HEK293 (cell line): ENCODE measurements at regions not wholly inside any gene's neighbourhood (a gene's known extent, or its start where the extent isn't known, plus 50 kb on each side); places are given as distances from the start of the nearest gene placed in this dataset.

Source experiments
- GLI2 ChIP-seq: fragments of 450-650 bp; formaldehyde crosslinking; IDR thresholded peaks from 2 replicates; pipeline ENCODE4; 2017; ENCODE audit warnings: missing biosample characterization, missing genetic modification characterization, low read depth, borderline replicate concordance
- IKZF3 ChIP-seq: fragments of 450-650 bp; IDR thresholded peaks from 2 replicates; pipeline ENCODE4 v1.5.0; 2018; ENCODE audit warnings: missing biosample characterization, mild to moderate bottlenecking, missing genetic modification characterization, moderate library complexity
- MYNN ChIP-seq: fragments of 450-650 bp; formaldehyde crosslinking; IDR thresholded peaks from 2 replicates; pipeline ENCODE4 v1.5.1; 2016; ENCODE audit warnings: missing biosample characterization, missing genetic modification characterization, borderline replicate concordance
- PATZ1 ChIP-seq: fragments of 450-650 bp; formaldehyde crosslinking; IDR thresholded peaks from 2 replicates; pipeline ENCODE4 v1.5.1; 2016; ENCODE audit warnings: missing biosample characterization, missing genetic modification characterization
- REPIN1 ChIP-seq: fragments of 450-650 bp; formaldehyde crosslinking; IDR thresholded peaks from 2 replicates; pipeline ENCODE4 v1.5.1; 2017; ENCODE audit warnings: missing biosample characterization, missing genetic modification characterization, low read depth
- SALL2 ChIP-seq: fragments of 450-650 bp; formaldehyde crosslinking; IDR thresholded peaks from 2 replicates; pipeline ENCODE4 v1.5.0; 2017; ENCODE audit warnings: missing biosample characterization, mild to moderate bottlenecking, missing genetic modification characterization, borderline replicate concordance
- SP3 ChIP-seq: fragments of 450-650 bp; formaldehyde crosslinking; IDR thresholded peaks from 2 replicates; pipeline ENCODE4 v1.5.1; 2016; ENCODE audit warnings: missing biosample characterization, missing genetic modification characterization
- TSHZ1 ChIP-seq: fragments of 450-650 bp; formaldehyde crosslinking; IDR thresholded peaks from 2 replicates; pipeline ENCODE4 v1.5.1; 2016; ENCODE audit warnings: missing biosample characterization, missing genetic modification characterization, borderline replicate concordance
- ZBTB11 ChIP-seq: fragments of 450-650 bp; formaldehyde crosslinking; conservative IDR thresholded peaks from 2 replicates; pipeline ENCODE4 v1.5.1; 2016; ENCODE audit warnings: low read depth, missing biosample characterization, missing genetic modification characterization
- ZBTB21 ChIP-seq: fragments of 450-650 bp; formaldehyde crosslinking; IDR thresholded peaks from 2 replicates; pipeline ENCODE4 v1.5.1; 2017; ENCODE audit warnings: missing biosample characterization, missing genetic modification characterization
- ZBTB8A ChIP-seq: fragments of 450-650 bp; formaldehyde crosslinking; IDR thresholded peaks from 2 replicates; pipeline ENCODE4 v1.5.1; 2016; ENCODE audit warnings: missing biosample characterization, missing genetic modification characterization
- ZFP3 ChIP-seq: fragments of 450-650 bp; formaldehyde crosslinking; IDR thresholded peaks from 2 replicates; pipeline ENCODE4 v1.5.1; 2016; ENCODE audit warnings: low read depth, missing biosample characterization, missing genetic modification characterization
- ZFP41 ChIP-seq: fragments of 450-650 bp; formaldehyde crosslinking; IDR thresholded peaks from 2 replicates; pipeline ENCODE4 v1.5.1; 2016; ENCODE audit warnings: missing biosample characterization, missing genetic modification characterization, borderline replicate concordance
- ZFP69B ChIP-seq: fragments of 450-650 bp; formaldehyde crosslinking; IDR thresholded peaks from 2 replicates; pipeline ENCODE4 v1.5.1; 2016; ENCODE audit warnings: missing biosample characterization, missing genetic modification characterization
- ZIC2 ChIP-seq: fragments of 450-650 bp; formaldehyde crosslinking; IDR thresholded peaks from 2 replicates; pipeline ENCODE4 v1.5.1; 2016; ENCODE audit warnings: missing biosample characterization, missing genetic modification characterization
- ZNF10 ChIP-seq: fragments of 450-650 bp; formaldehyde crosslinking; IDR thresholded peaks from 2 replicates; pipeline ENCODE4 v1.5.1; 2017; ENCODE audit warnings: missing biosample characterization, missing genetic modification characterization
- ZNF16 ChIP-seq: fragments of 450-650 bp; formaldehyde crosslinking; IDR thresholded peaks from 2 replicates; pipeline ENCODE4 v1.5.1; 2016; ENCODE audit warnings: low read depth, missing biosample characterization, missing genetic modification characterization
- ZNF175 ChIP-seq: fragments of 450-650 bp; formaldehyde crosslinking; IDR thresholded peaks from 2 replicates; pipeline ENCODE4 v1.5.1; 2016; ENCODE audit warnings: missing biosample characterization, missing genetic modification characterization
- ZNF202 ChIP-seq: fragments of 450-650 bp; formaldehyde crosslinking; IDR thresholded peaks from 2 replicates; pipeline ENCODE4 v1.5.1; 2016; ENCODE audit warnings: missing biosample characterization, missing genetic modification characterization, borderline replicate concordance
- ZNF221 ChIP-seq: fragments of 450-650 bp; formaldehyde crosslinking; IDR thresholded peaks from 2 replicates; pipeline ENCODE4 v1.5.1; 2017; ENCODE audit warnings: missing biosample characterization, missing genetic modification characterization, borderline replicate concordance
- ZNF274 ChIP-seq, 2 experiments: fragments of 200-500 bp in 1 of 2; fragments of 450-650 bp in 1 of 2; sonication (Bioruptor generic) in 1 of 2; formaldehyde crosslinking in 1 of 2; IDR thresholded peaks; 2 replicates each; pipeline versions ENCODE4 v1.5.1 to v1.6.1; 2014 to 2016; ENCODE audit warnings: borderline replicate concordance in 1 of 2, inconsistent platforms in 1 of 2, low read length in 1 of 2, missing biosample characterization in 1 of 2, missing genetic modification characterization in 1 of 2
- ZNF510 ChIP-seq: fragments of 450-650 bp; formaldehyde crosslinking; IDR thresholded peaks from 2 replicates; pipeline ENCODE4 v1.5.1; 2018; ENCODE audit warnings: mild to moderate bottlenecking, missing genetic modification characterization, missing biosample characterization; ENCODE audit not compliant: insufficient replicate concordance
- ZNF544 ChIP-seq: fragments of 450-650 bp; formaldehyde crosslinking; IDR thresholded peaks from 2 replicates; pipeline ENCODE4 v1.5.0; 2017; ENCODE audit warnings: missing biosample characterization, missing genetic modification characterization
- ZNF555 ChIP-seq: fragments of 450-650 bp; formaldehyde crosslinking; conservative IDR thresholded peaks from 2 replicates; pipeline ENCODE4 v1.5.1; 2017; ENCODE audit warnings: missing biosample characterization, mild to moderate bottlenecking, missing genetic modification characterization, inconsistent platforms
- ZNF664 ChIP-seq: fragments of 450-650 bp; formaldehyde crosslinking; IDR thresholded peaks from 2 replicates; pipeline ENCODE4 v1.5.1; 2016; ENCODE audit warnings: missing biosample characterization, missing genetic modification characterization
- ZNF776 ChIP-seq: fragments of 450-650 bp; formaldehyde crosslinking; IDR thresholded peaks from 2 replicates; pipeline ENCODE4 v1.5.0; 2017; ENCODE audit warnings: missing biosample characterization, missing genetic modification characterization, borderline replicate concordance
- ZNF843 ChIP-seq: fragments of 450-650 bp; formaldehyde crosslinking; IDR thresholded peaks from 2 replicates; pipeline ENCODE4 v1.5.1; 2016; ENCODE audit warnings: missing biosample characterization, missing genetic modification characterization

GRCh38 chr21:41558842-41559241 is 50.9 kb upstream of the TMPRSS2 start (continued):
- no peak for TF ChIP-seq ZNF274 (IDR thresholded peaks at IDR 0.05; ENCODE audit: low read length)
- no peak for TF ChIP-seq ZNF274 (tag by site-specific recombination; IDR thresholded peaks at IDR 0.05; ENCODE audit: borderline replicate concordance)
- TF ChIP-seq ZBTB8A (tag by site-specific recombination) = peak; percentile 42
- no peak for TF ChIP-seq ZNF10 (tag by site-specific recombination)
- peak; percentile 59 for TF ChIP-seq ZBTB11 (tag by site-specific recombination)
- TF ChIP-seq ZFP41 (tag by site-specific recombination) = no peak
- no peak for TF ChIP-seq ZNF776 (tag by site-specific recombination)
- no peak for TF ChIP-seq ZFP69B (tag by site-specific recombination)
- TF ChIP-seq REPIN1 (tag by site-specific recombination) = no peak
- TF ChIP-seq ZNF202 = peak; percentile 69; the same call in 1 of the 2 replicates
- no peak for TF ChIP-seq ZNF664 (tag by site-specific recombination)
- no peak for TF ChIP-seq ZFP3 (tag by site-specific recombination)
- TF ChIP-seq ZIC2 (tag by site-specific recombination) = no peak
- TF ChIP-seq GLI2 (tag by site-specific recombination) = no peak
- TF ChIP-seq ZNF221 (tag by site-specific recombination) = no peak
- no peak for TF ChIP-seq IKZF3 (tag by site-specific recombination)
- no peak for TF ChIP-seq ZNF843
- no peak for TF ChIP-seq SP3 (tag by site-specific recombination)
- TF ChIP-seq ZNF544 (tag by site-specific recombination) = no peak
- no peak for TF ChIP-seq ZNF16 (tag by site-specific recombination)
- no peak for TF ChIP-seq PATZ1 (tag by site-specific recombination)
- no peak for TF ChIP-seq TSHZ1 (tag by site-specific recombination)
- TF ChIP-seq MYNN (tag by site-specific recombination) = no peak
- TF ChIP-seq ZNF510 (tag by site-specific recombination) = peak; percentile 44
- TF ChIP-seq ZNF555 (tag by site-specific recombination) = peak; percentile 63
- TF ChIP-seq ZBTB21 (tag by site-specific recombination) = no peak
- no peak for TF ChIP-seq SALL2 (tag by site-specific recombination)
- no peak for TF ChIP-seq ZNF175
